ENCODE measurements at regions not wholly inside any gene's neighbourhood (a gene's known extent, or its start where the extent isn't known, plus 50 kb on each side); places are given as distances from the start of the nearest gene placed in this dataset.

DNA sequence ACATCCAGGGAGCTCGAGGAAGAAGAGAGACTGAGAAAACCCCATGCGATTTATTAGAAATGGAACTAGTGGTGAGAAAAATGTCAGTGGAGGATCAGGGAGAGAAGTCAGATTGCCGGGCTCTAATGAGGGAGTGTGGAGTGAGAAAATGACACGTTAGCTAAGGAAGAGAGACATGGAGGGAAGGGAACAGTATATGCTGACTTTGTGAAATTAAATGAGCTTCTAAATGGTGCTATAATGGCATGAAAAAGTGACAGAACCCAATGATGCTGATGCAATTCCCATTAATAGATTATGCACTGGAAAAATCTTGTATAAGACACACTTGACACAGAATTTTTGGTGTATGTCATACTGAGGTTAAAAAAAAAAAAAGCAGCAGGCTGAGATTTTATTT lies 112.6 kb downstream of the HSPH1 start:
- H3K27me3 ChIP-seq (ENCODE audit: insufficient read depth, low read length), result no peaks in the 10 kb centered on the region
- H4K20me1 ChIP-seq (ENCODE audit: insufficient read depth, low read length), result no peaks in the 10 kb centered on the region
- DNase-seq (ENCODE audit: low read depth) (no peak), FAIRE-seq (peak; percentile 9)
- Mint-ChIP-seq H3K4me3 (ENCODE audit: unreplicated experiment) (no peak overlapping the region), H3K4me1 (ENCODE audit: low read depth, unreplicated experiment) (peaks cover 14% of the 10 kb centered on the region), H3K27me3 (ENCODE audit: low read depth, unreplicated experiment) (peaks cover 3% of the 10 kb centered on the region), H3K27ac (ENCODE audit: unreplicated experiment) (no peak overlapping the region), H3K36me3 (ENCODE audit: low read depth, unreplicated experiment) (no peaks in the 10 kb centered on the region), H3K9me3 (ENCODE audit: unreplicated experiment) (no peaks in the 10 kb centered on the region)
- H3K4me2 ChIP-seq (ENCODE audit: low read length), result no peak overlapping the region
- no peaks in the 10 kb centered on the region for H3K79me2 ChIP-seq (ENCODE audit: insufficient read depth, low read length)
- H3K9ac ChIP-seq (ENCODE audit: low read length), result no peak overlapping the region
- TF ChIP-seq EZH2 (IDR thresholded peaks at IDR 0.05; ENCODE audit: insufficient read depth, low read length), result no peak
- TF ChIP-seq, protein P1, sequence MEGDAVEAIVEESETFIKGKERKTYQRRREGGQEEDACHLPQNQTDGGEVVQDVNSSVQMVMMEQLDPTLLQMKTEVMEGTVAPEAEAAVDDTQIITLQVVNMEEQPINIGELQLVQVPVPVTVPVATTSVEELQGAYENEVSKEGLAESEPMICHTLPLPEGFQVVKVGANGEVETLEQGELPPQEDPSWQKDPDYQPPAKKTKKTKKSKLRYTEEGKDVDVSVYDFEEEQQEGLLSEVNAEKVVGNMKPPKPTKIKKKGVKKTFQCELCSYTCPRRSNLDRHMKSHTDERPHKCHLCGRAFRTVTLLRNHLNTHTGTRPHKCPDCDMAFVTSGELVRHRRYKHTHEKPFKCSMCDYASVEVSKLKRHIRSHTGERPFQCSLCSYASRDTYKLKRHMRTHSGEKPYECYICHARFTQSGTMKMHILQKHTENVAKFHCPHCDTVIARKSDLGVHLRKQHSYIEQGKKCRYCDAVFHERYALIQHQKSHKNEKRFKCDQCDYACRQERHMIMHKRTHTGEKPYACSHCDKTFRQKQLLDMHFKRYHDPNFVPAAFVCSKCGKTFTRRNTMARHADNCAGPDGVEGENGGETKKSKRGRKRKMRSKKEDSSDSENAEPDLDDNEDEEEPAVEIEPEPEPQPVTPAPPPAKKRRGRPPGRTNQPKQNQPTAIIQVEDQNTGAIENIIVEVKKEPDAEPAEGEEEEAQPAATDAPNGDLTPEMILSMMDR (IDR thresholded peaks at IDR 0.05; ENCODE audit: insufficient read depth, low read depth, low read length), result no peak
- no peak overlapping the region for H3K4me3 ChIP-seq (ENCODE audit: insufficient read depth, low read depth, low read length)
- H3K27ac ChIP-seq (ENCODE audit: low read depth, low read length), result no peak overlapping the region
- no peaks in the 10 kb centered on the region for H3K9me3 ChIP-seq (ENCODE audit: insufficient read depth, low read depth, low read length)
- H3K4me1 ChIP-seq (ENCODE audit: insufficient read depth, low read length), result peaks cover 26% of the 10 kb centered on the region
- no peaks in the 10 kb centered on the region for H3K36me3 ChIP-seq (ENCODE audit: insufficient read depth, low read length)
- no peak overlapping the region for H2AFZ ChIP-seq (ENCODE audit: low read depth, low read length)

DNA sequence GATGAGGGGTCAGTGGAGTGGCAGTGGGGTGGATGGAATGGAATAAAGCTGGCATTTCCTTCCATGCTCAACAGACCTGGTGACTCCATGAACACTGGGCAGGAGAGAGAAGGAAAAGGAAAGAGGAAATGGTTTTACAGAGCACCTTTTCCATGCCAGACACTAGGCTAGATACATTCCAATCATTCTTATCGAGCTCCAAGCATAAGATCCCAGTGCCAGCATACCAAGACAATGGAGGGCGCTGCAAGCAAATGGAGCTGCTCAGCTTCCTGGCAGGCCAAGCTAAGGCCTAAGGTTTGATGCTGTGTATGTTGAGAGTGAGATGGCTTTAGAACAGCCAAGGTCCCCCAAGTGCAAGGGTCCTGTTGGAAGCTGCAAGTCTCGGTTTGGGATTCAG lies 113.2 kb downstream of the HSPH1 start:
- no peaks in the 10 kb centered on the region for H3K9me3 Mint-ChIP-seq (ENCODE audit: unreplicated experiment)
- Histone ChIP-seq H2AFZ (ENCODE audit: low read depth, low read length) (no peak overlapping the region), H3K4me1 (ENCODE audit: insufficient read depth, low read length) (peaks cover 26% of the 10 kb centered on the region), H3K36me3 (ENCODE audit: insufficient read depth, low read length) (no peaks in the 10 kb centered on the region), H4K20me1 (ENCODE audit: insufficient read depth, low read length) (no peaks in the 10 kb centered on the region), H3K79me2 (ENCODE audit: insufficient read depth, low read length) (no peaks in the 10 kb centered on the region), H3K4me3 (ENCODE audit: insufficient read depth, low read depth, low read length) (no peak overlapping the region), H3K27ac (ENCODE audit: low read depth, low read length) (no peak overlapping the region), H3K9ac (ENCODE audit: low read length) (no peak overlapping the region), H3K4me2 (ENCODE audit: low read length) (no peak overlapping the region), H3K9me3 (ENCODE audit: insufficient read depth, low read depth, low read length) (no peaks in the 10 kb centered on the region), H3K27me3 (ENCODE audit: insufficient read depth, low read length) (no peaks in the 10 kb centered on the region)
- FAIRE-seq (no peak), DNase-seq (ENCODE audit: low read depth) (no peak)
- H3K27me3 Mint-ChIP-seq (ENCODE audit: low read depth, unreplicated experiment), result peaks cover 3% of the 10 kb centered on the region
- H3K4me3 Mint-ChIP-seq (ENCODE audit: unreplicated experiment), result no peak overlapping the region
- TF ChIP-seq, protein P1 (IDR thresholded peaks at IDR 0.05; ENCODE audit: insufficient read depth, low read depth, low read length), result no peak
- no peak for TF ChIP-seq EZH2 (IDR thresholded peaks at IDR 0.05; ENCODE audit: insufficient read depth, low read length)
- no peak overlapping the region for H3K27ac Mint-ChIP-seq (ENCODE audit: unreplicated experiment)
- H3K4me1 Mint-ChIP-seq (ENCODE audit: low read depth, unreplicated experiment), result peaks cover 16% of the 10 kb centered on the region
- H3K36me3 Mint-ChIP-seq (ENCODE audit: low read depth, unreplicated experiment), result no peaks in the 10 kb centered on the region

DNA sequence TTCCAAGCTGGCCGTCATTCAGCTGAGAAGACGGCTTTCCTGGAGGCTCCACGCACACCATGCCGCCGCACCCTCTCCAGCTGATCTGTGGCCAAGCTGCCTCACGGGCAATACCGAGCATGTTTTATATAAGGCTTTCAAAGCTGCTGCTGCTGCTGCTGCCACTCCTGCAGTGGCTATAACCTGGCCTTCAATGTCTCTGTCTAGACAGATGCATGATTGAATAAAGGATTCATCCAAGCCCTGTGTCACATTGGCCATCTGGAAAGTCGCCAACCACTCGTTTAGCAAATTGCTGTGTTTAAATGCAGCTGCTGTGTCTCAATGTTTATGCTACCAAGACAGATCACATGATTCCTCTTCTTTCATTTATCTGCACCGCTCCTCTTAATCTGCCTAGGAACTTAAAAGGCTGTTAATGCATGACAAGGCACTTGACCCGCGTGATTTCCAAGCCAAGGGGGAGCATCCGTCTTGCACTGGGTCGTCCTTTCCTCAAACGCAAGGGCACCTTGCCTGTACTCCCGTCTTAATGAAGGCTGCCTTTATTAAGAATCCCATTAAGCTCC lies 114.3 kb downstream of the TEX26 start:
- DNase-seq (ENCODE audit: low read depth), result peak; percentile 43
- H3K9me3 ChIP-seq (ENCODE audit: insufficient read depth, low read depth, low read length), result no peaks in the 10 kb centered on the region
- no peaks in the 10 kb centered on the region for H4K20me1 ChIP-seq (ENCODE audit: insufficient read depth, low read length)
- peaks cover 26% of the 10 kb centered on the region for H3K4me1 ChIP-seq (ENCODE audit: insufficient read depth, low read length)
- no peak overlapping the region for H3K9ac ChIP-seq (ENCODE audit: low read length)
- H3K9me3 Mint-ChIP-seq (ENCODE audit: unreplicated experiment), result no peaks in the 10 kb centered on the region
- peak overlapping the region; percentile 82 for H3K27ac ChIP-seq (ENCODE audit: low read depth, low read length)
- no peak for FAIRE-seq
- H3K27me3 ChIP-seq (ENCODE audit: insufficient read depth, low read length), result no peaks in the 10 kb centered on the region
- H3K27me3 Mint-ChIP-seq (ENCODE audit: low read depth, unreplicated experiment), result peaks cover 6% of the 10 kb centered on the region
- H3K4me2 ChIP-seq (ENCODE audit: low read length), result peak overlapping the region; percentile 24
- no peak overlapping the region for H3K4me3 Mint-ChIP-seq (ENCODE audit: unreplicated experiment)
- no peaks in the 10 kb centered on the region for H3K36me3 ChIP-seq (ENCODE audit: insufficient read depth, low read length)
- no peak overlapping the region for H3K4me3 ChIP-seq (ENCODE audit: insufficient read depth, low read depth, low read length)
- TF ChIP-seq, protein P1 (IDR thresholded peaks at IDR 0.05; ENCODE audit: insufficient read depth, low read depth, low read length), result no peak
- no peak for TF ChIP-seq EZH2 (IDR thresholded peaks at IDR 0.05; ENCODE audit: insufficient read depth, low read length)
- peaks cover 19% of the 10 kb centered on the region for H3K4me1 Mint-ChIP-seq (ENCODE audit: low read depth, unreplicated experiment)
- H3K79me2 ChIP-seq (ENCODE audit: insufficient read depth, low read length), result no peaks in the 10 kb centered on the region
- no peak overlapping the region for H3K27ac Mint-ChIP-seq (ENCODE audit: unreplicated experiment)
- no peaks in the 10 kb centered on the region for H3K36me3 Mint-ChIP-seq (ENCODE audit: low read depth, unreplicated experiment)
- peak overlapping the region; percentile 44 for H2AFZ ChIP-seq (ENCODE audit: low read depth, low read length)

Measured in astrocyte (in vitro differentiated cells and primary cell).